ENCODE measurements at regions not wholly inside any gene's neighbourhood (a gene's known extent, or its start where the extent isn't known, plus 50 kb on each side); places are given as distances from the start of the nearest gene placed in this dataset.

DNA sequence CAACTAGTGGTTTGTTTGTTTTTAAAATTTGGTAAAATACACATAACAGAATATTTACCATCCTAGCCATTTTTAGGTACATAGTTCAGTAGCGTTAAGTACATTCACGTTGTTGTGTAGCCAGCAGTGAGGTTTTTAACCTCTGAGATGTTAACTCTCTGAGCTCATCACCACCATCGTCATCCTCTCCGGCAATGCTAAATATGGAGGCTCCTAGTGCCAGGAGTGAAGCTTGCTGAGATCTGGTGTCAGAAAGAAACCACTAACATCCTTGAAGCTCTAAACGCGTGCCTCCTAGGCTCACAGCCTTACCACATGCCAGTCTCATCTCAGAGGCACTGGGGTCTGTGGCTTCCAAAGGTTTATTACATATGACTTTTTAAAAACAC is 330.2 kb upstream of the B3GAT1 start:
- DNase-seq: no peak

- DNase-seq: no peak
Measured at GRCh38 chr11:134741453-134742223, 329.6 kb upstream of the B3GAT1 start.

- DNase-seq: no peak
Measured at GRCh38 chr11:134740590-134741261, 328.7 kb upstream of the B3GAT1 start.

DNA sequence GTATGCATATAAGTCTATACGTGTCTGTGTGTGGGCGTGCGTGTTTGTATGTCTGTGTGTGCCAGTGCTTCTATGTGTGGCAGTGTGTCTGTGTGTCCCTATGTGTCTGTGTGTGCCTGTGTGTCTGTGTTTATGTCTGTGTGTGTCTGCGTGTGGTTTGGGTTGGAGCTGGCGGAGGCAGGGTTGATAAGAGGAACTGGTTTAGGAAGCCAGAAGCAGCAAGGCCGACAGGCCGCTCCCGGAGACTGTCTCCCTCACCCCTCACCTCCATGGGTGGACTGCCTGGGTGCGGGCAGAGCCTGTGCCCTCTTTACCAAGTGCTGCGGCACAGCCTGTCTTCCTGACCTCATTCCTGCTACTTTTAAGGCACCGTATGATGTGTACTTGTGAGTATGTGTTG is 327.1 kb upstream of the B3GAT1 start:
- DNase-seq: no peak

DNA sequence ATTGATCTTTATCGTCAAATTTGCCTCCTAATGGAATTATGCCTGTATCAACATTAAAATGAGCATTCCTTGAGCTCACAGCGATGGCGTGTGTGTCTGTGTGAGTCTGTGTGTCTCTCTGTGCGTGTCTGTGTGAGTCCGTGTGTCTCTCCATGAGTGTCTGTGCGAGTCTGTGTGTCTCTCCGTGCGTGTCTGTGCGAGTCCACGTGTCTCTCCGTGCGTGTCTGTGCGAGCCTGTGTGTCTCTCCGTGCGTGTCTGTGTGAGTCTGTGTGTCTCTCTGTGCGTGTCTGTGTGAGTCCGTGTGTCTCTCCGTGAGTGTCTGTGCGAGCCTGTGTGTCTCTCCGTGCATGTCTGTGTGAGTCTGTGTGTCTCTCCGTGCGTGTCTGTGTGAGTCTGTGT is 326.5 kb upstream of the B3GAT1 start:
- no peak for DNase-seq

DNA sequence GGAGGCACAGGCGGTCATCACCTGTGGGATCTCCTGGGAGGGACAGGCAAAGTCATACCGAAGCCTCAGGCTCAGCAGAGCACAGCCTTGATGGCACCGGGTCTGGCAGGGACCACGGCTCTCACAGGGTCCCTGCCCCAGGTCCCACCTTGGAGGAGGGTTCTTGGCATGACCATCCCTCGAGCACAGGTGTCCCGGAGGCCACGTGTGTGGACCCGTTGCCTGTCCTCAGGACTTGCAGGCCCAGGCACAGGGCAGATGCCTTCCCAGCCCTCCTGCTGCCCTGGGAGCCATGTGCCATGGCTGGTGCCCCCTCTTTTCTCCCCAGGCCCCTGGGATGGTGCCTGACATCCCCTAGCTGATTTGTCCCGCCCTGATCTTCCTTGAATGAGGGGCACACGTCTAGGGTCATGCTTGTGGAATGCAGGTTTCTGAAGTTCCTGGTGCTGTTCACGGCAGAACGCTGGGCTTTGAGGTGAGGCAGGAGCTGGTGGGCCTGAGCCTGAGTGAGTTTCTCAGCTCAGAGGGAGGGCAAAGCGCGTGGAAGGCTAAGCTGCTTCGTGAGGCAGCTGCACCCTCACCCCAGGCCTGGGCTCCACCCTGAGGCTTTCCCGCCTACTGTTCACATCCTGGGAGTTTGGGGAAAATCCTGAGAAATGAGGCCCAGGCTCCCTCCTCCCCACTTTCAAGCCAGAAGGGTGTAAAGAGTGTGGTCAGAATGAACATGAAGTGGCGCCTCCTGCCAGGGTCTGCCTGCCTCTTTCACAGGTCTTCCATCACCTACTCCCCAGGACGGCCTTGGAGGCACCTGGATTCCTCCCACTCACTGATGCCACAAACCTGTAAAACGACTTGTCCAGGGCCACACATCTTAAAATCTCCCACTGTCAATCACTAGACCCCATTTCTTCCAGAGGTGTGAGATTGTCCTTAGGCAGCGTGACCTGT is 325.8 kb upstream of the B3GAT1 start:
- no peak for DNase-seq

- no peak for DNase-seq
Measured at GRCh38 chr11:134736251-134736947, 324.4 kb upstream of the B3GAT1 start.

DNA sequence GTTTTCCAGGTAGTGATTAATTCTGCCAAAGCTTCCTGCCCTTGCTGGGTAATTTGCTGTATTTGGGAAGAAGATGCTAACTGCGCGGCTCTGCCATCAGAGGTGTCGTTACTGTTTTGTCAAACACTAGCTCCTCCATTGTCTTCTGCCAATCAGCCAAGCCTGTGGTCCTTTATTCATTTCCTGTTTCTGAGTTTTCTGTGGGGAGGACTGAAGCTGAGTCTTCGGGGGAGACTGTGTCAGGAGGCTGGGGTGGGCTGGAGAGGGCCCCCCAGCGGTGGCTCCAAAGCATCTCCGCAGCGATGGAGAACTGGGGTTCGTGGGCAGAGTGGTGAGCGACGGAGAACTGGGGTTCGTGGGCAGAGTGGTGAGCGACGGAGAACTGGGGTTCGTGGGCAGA is 322.9 kb upstream of the B3GAT1 start:
- DNase-seq: no peak

GRCh38 chr11:134734141-134734845 is 322.3 kb upstream of the B3GAT1 start:
- DNase-seq: no peak

DNA sequence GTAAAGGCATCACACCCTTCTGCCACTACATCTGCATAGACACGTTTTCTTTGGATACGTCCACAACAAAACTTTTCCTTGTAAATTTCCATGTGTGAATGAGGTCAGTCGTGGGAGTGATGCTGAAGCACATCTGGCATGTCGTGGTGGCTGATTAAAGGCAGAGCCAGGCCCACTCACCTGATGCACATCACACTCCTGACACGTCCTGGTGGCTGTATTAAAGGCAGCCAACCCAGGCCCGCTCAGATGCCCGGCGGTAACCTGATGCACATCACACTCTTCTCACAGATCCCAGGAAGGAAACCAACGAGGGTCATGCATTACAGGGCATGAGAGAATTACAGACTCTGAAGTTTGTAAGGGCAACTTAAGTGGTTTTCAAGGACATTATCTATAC is 321.6 kb upstream of the B3GAT1 start:
- DNase-seq: no peak

GRCh38 chr11:134731213-134731961 is 319.3 kb upstream of the B3GAT1 start:
- no peak for DNase-seq

DNA sequence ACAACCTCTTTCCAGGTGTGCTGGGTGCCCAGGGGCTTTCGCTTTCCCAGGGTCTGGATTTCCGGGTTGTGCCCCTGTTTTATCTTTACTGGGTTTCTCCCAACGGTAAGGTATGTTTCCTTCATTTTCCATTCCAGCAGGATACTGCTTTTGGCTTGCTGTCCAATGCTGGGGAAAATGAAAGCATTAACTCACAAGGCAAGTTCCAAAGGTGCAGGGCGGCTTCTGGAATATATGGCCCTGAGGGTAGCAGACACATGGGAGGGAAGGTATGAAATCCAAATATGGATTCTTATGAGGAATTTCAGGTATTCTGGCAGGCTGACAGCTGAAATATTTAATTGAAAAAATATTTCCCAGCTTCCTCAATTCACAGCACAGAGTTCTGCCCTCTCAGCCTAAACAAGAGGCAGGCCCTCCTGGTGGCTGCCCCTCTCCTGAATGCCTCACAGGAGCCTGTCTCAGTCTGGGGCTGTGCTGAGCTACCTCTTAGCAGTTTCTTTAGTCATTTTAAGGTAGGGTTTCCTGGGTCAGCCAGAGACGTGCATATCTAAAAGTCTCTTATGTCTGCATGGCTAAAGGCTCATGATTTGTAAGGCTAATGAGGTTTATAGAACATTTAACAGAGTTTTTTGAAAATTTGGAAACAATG is 318.6 kb upstream of the B3GAT1 start:
- DNase-seq: no peak

DNA sequence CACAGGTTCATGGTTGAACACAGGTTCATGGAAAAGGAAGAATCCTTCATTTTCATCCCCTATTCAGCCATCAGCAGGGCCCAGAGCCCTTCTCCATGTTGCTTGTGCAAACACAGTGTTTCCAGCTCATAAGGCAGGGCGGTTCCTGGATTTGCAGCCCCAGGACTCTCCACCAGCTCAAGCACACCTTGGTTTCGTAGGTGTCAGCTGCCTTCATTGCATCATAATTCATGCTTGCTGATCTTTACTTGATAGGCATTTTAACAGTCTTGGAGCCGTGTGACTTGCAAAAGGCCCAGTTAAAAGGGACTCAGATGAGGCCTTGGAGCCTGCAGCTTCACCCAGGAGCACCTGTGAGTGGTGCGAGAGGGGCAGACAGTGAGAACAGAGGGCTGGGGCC is 318.1 kb upstream of the B3GAT1 start:
- DNase-seq: no peak

DNA sequence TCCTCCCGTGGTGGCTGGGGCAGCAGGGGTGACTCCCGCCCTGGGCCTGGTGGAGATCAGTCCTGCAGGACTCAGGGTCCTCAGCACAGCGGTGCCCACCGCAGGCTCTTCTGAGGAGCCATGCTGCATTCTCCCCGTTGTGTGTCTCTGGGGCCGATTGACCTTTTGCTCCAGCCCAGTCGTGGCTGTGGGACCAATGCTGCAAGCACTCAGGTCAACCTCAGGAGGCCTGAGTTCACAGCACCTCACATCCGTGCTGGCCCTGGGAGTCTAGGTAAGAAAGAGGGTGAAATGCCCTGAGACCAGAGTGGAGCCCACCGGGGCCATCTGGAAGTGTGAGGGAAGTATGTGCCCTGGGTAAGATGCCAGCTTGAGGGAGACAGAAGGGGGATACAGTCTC is 316.1 kb upstream of the B3GAT1 start:
- no peak for DNase-seq

DNA sequence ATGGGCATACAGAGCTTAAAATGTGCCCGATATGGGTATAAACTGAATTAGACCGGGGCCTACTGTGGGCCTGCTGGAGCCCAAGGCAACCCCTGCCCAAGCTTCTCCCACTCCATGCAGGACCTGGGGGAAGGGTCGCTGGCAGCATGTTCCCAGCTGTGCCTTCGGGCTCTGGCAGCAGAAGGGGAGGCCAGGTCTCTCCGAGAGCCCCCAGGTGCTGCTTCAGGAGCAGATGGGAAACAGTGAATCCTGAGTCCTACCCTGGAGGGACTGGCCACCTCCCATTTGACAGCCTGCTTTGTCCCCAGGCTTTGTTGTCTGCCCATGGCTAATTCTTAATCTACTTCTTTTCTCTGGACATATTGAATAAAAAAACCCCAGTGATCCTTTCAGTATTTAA is 315.6 kb upstream of the B3GAT1 start:
- DNase-seq: no peak

DNA sequence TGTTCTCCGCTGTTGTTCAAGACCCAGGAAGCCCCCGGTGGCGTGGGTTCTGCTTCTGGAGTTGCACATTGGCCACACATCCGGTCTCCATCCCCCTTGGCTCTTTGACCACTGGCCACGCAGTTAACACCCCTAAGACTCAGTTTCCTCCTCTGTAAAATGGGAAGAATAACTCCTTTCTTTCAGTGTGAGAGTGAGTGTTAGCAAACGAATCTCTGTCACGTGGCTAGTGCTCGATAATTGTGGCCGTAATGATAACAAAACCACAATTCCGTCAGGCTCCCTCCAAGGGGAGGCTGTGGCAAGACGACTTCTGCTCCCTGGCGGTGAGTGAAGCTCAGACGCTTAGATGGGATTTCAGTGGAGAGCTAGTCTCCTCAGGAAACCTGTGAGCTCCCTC is 315.2 kb upstream of the B3GAT1 start:
- DNase-seq: peak in 1 of 4 experiments; percentile 1

DNA sequence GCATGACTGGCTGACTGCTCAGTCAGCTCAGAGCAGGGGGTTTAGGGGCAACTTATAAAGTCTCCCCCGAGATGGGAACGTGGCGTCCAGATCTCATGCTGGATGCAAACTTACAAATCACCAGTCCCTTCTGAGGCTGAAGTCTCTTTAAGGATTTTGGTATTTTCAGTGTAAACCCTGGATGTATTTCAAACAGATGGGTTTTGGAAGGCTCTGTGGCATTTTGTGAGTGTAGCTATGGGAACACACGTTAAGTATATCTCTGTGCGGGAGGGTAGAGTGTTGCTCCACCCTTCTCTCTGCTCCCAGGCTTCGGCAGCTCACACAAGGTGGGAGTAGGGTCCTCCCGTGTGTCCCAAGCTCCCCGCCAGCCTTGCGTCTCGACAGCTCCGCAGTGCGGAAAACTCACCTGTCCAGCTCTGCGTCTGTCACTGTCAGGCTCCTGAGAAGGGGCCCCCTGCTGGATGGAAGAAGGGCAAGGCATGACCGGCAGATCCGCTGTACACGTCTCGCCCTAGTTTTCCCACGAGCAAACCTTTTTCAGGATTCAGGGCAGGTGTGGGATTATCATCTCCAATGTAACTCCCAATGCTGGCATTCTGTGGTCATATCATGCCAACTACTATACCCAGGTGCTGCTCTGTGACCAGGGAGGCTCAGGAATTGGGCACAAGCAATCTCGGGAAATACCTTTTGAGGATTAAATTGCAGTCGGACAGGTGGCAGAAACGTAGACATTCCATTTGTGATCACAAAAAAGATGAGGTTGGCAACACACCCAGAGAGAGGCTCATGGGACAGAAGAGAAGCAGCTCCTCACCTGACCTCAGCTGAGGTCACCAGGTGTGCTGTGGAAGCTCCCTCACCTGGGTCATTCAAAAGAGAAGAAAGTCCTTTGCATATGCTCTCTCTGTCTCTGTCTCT is 313.9 kb upstream of the B3GAT1 start:
- DNase-seq: no peak

DNA sequence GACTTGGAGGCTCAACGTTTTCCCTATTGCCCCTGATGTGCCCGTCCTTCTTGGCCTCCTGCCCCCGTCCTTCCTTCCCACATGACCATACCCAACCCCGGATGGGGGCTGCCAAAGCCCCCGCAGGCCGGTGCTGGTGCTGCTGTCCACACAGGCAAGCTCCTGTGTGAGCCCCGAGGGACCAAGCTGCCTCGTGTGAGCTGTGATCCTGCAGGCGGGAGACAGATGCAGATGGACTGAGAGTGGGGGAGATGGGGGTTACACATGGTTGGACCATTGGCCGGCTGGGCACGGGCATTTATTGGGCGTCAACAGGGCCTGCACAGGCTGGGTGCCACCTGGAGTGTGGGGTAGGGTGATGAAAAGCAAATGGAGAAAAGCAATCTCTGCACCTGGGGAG is 313.2 kb upstream of the B3GAT1 start:
- no peak for DNase-seq

DNA sequence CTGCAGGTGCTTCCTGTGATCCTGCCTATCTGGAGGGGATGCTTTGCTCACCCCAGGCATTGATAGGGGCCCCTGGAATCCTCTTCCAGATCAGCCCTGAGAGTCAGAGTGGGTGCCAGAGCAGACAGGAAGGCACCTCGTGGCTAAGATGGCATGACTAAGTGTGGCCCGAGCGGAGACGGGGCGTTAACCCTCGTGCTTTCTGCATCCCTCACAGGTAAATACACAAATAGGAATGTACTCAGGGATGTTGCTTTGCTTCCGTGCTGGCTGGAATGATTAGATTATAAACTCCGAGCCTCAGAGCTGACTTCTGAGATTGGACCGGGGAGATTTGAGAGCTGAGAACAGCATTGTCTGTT is 312.7 kb upstream of the B3GAT1 start:
- DNase-seq: no peak

Data from suppressor macrophage (primary cell).